DOHH2 (cell line): ENCODE measurements at regions not wholly inside any gene's neighbourhood (a gene's known extent, or its start where the extent isn't known, plus 50 kb on each side); places are given as distances from the start of the nearest gene placed in this dataset.

ENCODE experiments used
- EZH2phosphoT487 ChIP-seq: fragments of 200-600 bp; sonication (generic); IDR thresholded peaks from 2 replicates; pipeline ENCODE4 v1.6.1; 2017; ENCODE audit warnings: borderline replicate concordance, mild to moderate bottlenecking, antibody characterized with exemption, low read length, moderate library complexity, mixed read lengths
- TF ChIP-seq, protein P1 (sequence below): fragments of 200-600 bp; sonication (generic); IDR thresholded peaks from one replicate; pipeline ENCODE4 v1.5.1; 2014; ENCODE audit warnings: antibody characterized with exemption, mild to moderate bottlenecking, low read depth, low read length; ENCODE audit not compliant: poor library complexity, severe bottlenecking

- TF ChIP-seq, protein P1, sequence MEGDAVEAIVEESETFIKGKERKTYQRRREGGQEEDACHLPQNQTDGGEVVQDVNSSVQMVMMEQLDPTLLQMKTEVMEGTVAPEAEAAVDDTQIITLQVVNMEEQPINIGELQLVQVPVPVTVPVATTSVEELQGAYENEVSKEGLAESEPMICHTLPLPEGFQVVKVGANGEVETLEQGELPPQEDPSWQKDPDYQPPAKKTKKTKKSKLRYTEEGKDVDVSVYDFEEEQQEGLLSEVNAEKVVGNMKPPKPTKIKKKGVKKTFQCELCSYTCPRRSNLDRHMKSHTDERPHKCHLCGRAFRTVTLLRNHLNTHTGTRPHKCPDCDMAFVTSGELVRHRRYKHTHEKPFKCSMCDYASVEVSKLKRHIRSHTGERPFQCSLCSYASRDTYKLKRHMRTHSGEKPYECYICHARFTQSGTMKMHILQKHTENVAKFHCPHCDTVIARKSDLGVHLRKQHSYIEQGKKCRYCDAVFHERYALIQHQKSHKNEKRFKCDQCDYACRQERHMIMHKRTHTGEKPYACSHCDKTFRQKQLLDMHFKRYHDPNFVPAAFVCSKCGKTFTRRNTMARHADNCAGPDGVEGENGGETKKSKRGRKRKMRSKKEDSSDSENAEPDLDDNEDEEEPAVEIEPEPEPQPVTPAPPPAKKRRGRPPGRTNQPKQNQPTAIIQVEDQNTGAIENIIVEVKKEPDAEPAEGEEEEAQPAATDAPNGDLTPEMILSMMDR: no peak
- TF ChIP-seq EZH2phosphoT487: no peak
Measured at GRCh38 chr4:52251864-52252263, 200.8 kb downstream of the SPATA18 start.
